Osteocyte (in vitro differentiated cells): ENCODE measurements at regions not wholly inside any gene's neighbourhood (a gene's known extent, or its start where the extent isn't known, plus 50 kb on each side); places are given as distances from the start of the nearest gene placed in this dataset.

Experiments
- DNase-seq: peaks from one replicate; pipeline ENCODE4 v3.0.0; 2021; ENCODE audit warnings: mixed read lengths; ENCODE audit not compliant: unreplicated experiment; ENCODE audit errors: extremely low spot score
- H3K27ac Mint-ChIP-seq: one replicate; pipeline ENCODE4 v1.8.0; 2021; ENCODE audit warnings: mild to moderate bottlenecking, mixed read lengths; ENCODE audit not compliant: unreplicated experiment
- H3K27me3 Mint-ChIP-seq: one replicate; pipeline ENCODE4 v1.8.0; 2021; ENCODE audit warnings: mixed read lengths; ENCODE audit not compliant: unreplicated experiment
- H3K36me3 Mint-ChIP-seq: one replicate; pipeline ENCODE4 v1.8.0; 2021; ENCODE audit warnings: mixed read lengths; ENCODE audit not compliant: unreplicated experiment
- H3K4me1 Mint-ChIP-seq: one replicate; pipeline ENCODE4 v1.8.0; 2021; ENCODE audit warnings: mixed read lengths; ENCODE audit not compliant: unreplicated experiment
- H3K4me3 Mint-ChIP-seq: one replicate; pipeline ENCODE4 v1.8.0; 2021; ENCODE audit warnings: mild to moderate bottlenecking, moderate library complexity, mixed read lengths; ENCODE audit not compliant: unreplicated experiment
- H3K9me3 Mint-ChIP-seq: one replicate; pipeline ENCODE4 v1.8.0; 2021; ENCODE audit warnings: mixed read lengths; ENCODE audit not compliant: unreplicated experiment
- CTCF ChIP-seq: fragments of 200-600 bp; sonication (generic); IDR thresholded peaks from 2 replicates; pipeline ENCODE4 v1.5.0; 2021; ENCODE audit warnings: antibody characterized with exemption, mild to moderate bottlenecking, moderate library complexity

- H3K27ac Mint-ChIP-seq: no peak overlapping the region
- H3K4me1 Mint-ChIP-seq: peaks cover 3% of the 10 kb centered on the region
- no peaks in the 10 kb centered on the region for H3K36me3 Mint-ChIP-seq
- H3K9me3 Mint-ChIP-seq: peaks cover 3% of the 10 kb centered on the region
- TF ChIP-seq CTCF: no peak
- no peak overlapping the region for H3K4me3 Mint-ChIP-seq
- DNase-seq: no peak
- H3K27me3 Mint-ChIP-seq: peaks cover 7% of the 10 kb centered on the region
Observed at GRCh38 chr3:116963802-116964201, 254.2 kb downstream of the TUSC7 start.

DNA sequence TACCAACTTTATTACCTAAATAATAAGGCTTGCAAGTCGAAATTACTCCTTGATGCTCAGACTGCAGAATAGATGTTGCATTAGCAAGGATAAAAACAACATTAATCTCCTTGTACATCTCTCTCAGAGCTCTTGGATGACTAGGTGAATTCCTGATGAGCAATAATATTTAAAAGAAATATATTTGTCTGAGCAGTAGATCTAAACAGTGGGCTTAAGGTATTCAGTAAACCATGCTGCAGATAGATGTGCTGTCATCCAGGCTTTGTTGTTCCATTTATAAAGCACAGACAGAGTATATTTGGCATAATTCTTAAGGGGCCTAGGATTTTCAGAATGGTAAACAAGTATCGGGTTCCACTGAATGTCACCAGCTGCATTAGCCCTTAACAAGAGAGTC lies 257.1 kb downstream of the TUSC7 start:
- no peak for TF ChIP-seq CTCF
- H3K4me3 Mint-ChIP-seq: no peak overlapping the region
- no peak for DNase-seq
- peaks cover 2% of the 10 kb centered on the region for H3K4me1 Mint-ChIP-seq
- H3K27ac Mint-ChIP-seq: no peak overlapping the region
- peaks cover 3% of the 10 kb centered on the region for H3K9me3 Mint-ChIP-seq
- no peaks in the 10 kb centered on the region for H3K36me3 Mint-ChIP-seq
- peaks cover 13% of the 10 kb centered on the region for H3K27me3 Mint-ChIP-seq

- DNase-seq: no peak
- Mint-ChIP-seq H3K27me3 (peaks cover 13% of the 10 kb centered on the region), H3K27ac (no peak overlapping the region), H3K9me3 (peaks cover 3% of the 10 kb centered on the region), H3K4me1 (no peaks in the 10 kb centered on the region), H3K36me3 (no peaks in the 10 kb centered on the region), H3K4me3 (no peak overlapping the region)
- TF ChIP-seq CTCF: no peak
Observed at GRCh38 chr3:116969135-116969534, 259.6 kb downstream of the TUSC7 start.

DNA sequence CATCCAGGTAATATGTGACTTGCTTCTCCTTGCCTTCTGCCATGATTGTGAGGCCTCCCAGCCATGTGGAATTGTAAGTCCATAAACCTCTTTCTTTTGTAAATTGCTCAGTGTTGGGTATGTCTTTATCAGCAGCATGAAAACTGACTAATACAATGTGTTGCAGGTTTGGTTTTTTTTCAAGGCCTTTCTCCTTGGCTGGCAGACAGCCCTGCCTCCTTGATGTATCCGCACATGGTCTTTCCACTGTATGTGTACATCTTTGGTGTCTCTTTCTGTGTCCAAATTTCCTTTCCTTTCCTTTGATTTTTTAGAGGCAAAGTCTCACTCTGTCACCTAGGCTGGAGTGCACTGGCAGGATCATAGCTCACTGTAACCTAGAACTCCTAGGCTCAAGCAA lies 260.1 kb downstream of the TUSC7 start:
- Mint-ChIP-seq H3K27ac (no peak overlapping the region), H3K27me3 (peaks cover 13% of the 10 kb centered on the region), H3K36me3 (no peaks in the 10 kb centered on the region), H3K4me3 (no peak overlapping the region), H3K4me1 (no peaks in the 10 kb centered on the region), H3K9me3 (no peaks in the 10 kb centered on the region)
- TF ChIP-seq CTCF: no peak
- DNase-seq: no peak

DNA sequence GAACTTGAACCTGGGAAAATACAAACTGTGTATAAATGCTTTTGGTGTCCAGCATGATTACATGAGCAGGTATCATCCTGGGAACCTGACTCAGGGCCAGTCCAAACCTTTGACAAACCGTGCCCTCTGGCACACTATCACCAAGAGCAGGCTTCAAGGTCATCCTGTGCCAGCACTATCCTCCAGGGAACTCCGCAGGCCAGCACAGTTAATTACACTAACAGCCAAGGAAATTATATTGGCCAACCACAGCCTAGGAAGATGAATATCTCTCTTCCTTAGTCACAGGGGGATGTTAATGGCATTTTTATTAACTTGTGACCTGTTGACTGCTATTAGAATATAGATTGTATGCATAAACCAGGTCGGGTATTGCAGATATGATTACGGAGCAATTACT lies 262.0 kb downstream of the TUSC7 start:
- H3K27ac Mint-ChIP-seq: no peak overlapping the region
- TF ChIP-seq CTCF: no peak

More for the DNA sequence above, 262.0 kb downstream of the TUSC7 start:
- H3K4me1 Mint-ChIP-seq: no peaks in the 10 kb centered on the region
- peaks cover 13% of the 10 kb centered on the region for H3K27me3 Mint-ChIP-seq
- no peak overlapping the region for H3K4me3 Mint-ChIP-seq
- H3K36me3 Mint-ChIP-seq: no peaks in the 10 kb centered on the region
- no peak for DNase-seq
- H3K9me3 Mint-ChIP-seq: no peaks in the 10 kb centered on the region
